GM18507 (cell line): ENCODE measurements at regions not wholly inside any gene's neighbourhood (a gene's known extent, or its start where the extent isn't known, plus 50 kb on each side); places are given as distances from the start of the nearest gene placed in this dataset.
"Not testable (repeated sequence)": the region's sequence is repeated elsewhere in the genome, so short reads cannot be mapped to it uniquely, and the experiment has no call there.

Source experiments
- DNase-seq: peaks from one replicate; pipeline ENCODE4 v3.0.0; 2011; ENCODE audit warnings: low read depth; ENCODE audit not compliant: insufficient read length; ENCODE audit errors: extremely low spot score
- FAIRE-seq: peaks from 2 replicates; lab custom pipeline; 2011; peaks lifted over from hg19 to GRCh38; lab: Jason Lieb, UNC

DNA sequence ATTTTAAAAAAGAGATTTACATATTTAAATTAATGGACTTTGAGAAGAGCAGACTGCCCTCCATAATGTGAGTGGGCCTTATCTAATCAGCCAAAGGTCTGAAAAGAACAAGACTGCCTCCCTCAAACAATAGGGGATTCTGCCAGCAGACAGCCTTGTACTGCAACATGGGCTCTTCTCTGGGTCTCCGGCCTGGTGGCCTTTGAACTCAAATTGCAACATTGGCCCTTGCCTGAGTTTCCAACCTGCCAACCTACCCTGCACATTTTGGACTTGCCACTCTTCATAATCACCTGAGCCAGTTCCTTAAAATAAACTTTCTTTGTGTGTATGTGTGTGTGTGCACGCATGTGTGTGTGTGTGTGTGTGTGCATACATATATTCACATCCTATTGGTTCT is 90.8 kb upstream of the OTUD4 start:
- no peak for DNase-seq
- FAIRE-seq: no peak

DNA sequence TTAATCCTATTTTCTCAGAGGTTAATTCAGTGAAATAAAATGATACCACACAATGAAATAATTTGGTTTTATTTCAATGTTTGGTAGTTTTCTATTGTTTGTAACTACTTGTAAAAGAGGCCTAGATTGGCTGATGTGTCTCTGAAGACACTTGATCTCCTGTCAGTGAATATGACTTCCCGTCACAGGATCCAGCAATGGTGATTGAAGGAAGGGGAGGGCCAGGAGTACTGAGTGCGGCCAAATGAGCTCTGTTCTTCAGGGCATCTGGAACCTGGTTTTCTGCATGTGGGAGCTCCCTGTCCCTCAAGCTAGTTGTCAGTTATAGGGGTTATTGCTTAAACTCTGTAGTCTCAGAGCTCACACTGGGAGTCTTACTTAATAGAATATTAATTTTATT is 86.5 kb upstream of the OTUD4 start:
- FAIRE-seq (no peak), DNase-seq (no peak)

DNA sequence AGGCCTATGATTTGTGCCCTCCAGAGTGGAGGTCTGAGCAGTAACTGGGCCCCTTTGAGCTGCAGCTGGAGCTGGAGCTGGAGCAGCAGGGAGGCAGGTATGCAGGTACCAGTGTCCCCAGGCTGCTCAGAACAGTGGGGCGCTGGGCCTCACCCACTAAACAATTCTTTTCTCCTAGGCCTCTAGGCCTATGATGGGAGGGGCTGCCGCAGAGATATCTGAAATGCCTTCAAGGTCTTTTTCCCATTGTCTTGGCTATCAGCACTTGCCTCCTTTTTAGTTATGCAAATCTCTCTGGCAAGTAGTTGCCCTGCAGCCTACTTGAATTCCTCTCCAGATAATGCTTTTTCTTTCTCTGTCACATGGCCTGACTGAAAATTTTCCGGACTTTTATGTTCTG is 79.7 kb upstream of the OTUD4 start:
- FAIRE-seq (no peak), DNase-seq (no peak)

DNA sequence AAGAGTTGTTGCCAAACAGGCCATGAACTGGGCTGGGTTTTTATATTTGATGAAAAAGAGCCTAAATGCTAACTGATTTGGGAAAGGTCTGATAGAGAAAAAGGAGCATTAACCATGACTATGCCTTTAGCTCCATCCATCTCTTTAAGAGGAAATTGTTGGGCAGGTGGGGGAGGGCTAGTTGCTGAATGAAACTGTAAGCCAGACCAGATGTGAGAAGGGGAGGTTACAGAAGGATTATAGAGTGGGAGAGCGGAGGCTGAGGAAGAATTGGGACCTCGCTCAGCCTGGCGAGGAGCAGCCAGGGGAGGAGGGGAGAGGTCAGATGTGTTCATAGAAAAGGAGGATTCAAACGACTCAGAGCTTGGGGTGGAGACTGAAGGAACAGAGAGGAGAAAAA is 74.9 kb upstream of the OTUD4 start:
- FAIRE-seq, DNase-seq: not testable (repeated sequence)

DNA sequence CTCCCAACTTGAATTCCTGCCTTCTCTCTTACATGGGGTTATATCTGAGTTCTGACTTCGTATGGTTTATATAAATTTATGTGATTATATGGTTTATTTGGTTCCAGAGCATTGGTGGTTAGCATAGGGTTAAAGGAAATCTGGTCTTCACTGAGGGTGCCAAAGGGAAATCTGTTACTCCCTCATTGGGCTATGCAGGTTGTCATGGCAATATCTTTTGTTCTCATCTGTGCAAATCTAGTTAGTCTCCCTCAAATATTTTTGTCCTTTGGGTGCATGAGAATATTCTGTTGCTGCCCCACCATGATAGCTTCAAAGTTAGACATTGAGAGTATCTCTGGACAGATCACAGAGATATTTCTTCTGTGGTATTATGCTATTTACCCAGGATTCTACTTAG is 71.8 kb upstream of the OTUD4 start:
- FAIRE-seq (no peak), DNase-seq (no peak)

DNA sequence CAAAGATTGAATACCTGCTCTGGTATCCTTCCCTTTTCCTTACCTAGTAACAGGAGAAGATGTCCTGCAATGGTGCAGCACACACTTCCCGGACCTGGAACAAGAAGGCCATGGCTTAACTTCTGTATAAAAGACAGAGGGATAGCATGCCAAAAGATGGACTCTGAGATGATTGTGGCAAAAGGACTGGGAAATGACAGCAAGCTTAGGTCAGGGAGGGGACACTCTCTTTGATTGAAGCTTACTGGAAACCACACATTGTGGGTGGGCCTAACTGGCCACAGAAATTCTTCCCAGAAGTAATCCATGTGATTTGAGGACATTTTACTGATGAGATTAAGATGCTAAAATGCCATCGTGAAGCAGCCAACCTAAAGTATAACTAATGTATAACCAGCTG is 71.0 kb upstream of the OTUD4 start:
- FAIRE-seq: no peak
- no peak for DNase-seq

DNA sequence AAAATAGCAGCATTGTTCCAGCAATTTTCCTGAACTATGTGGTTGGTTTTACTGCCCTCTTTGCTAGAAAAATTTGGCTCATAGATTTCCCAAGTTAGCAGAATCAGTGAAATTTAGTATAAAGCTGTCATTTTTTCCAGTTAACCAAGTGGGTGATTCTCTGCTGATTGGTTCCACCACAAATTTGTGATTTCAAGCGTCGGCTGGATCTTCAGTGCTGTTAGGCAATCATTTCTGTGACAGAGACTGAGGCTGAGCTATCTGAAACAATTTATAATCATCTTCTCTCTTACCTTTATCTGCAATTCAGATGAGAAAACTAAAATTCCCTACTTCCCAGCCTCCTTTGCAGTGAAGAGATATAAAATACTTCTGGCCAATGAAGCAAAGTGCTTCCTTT is 68.6 kb upstream of the OTUD4 start:
- FAIRE-seq (no peak), DNase-seq (no peak)

DNA sequence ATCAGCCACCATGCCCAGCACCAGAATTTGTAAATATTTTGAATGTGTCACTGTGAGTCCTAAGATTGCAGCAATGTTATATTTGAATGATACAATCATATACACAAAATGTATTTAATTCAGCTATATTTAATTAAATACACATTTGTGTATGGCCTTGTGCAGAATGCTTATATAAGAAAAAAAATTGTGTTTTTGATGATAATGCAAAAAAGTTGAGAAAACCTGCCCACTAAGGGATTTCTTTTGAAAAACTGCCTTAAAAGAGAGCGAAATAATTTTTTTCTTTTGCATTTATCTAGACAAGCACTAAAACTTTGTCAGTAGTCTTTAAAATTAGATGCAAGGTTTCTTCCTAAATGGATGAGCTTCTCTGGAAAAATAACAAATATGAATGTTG is 68.1 kb upstream of the OTUD4 start:
- FAIRE-seq (no peak), DNase-seq (no peak)

DNA sequence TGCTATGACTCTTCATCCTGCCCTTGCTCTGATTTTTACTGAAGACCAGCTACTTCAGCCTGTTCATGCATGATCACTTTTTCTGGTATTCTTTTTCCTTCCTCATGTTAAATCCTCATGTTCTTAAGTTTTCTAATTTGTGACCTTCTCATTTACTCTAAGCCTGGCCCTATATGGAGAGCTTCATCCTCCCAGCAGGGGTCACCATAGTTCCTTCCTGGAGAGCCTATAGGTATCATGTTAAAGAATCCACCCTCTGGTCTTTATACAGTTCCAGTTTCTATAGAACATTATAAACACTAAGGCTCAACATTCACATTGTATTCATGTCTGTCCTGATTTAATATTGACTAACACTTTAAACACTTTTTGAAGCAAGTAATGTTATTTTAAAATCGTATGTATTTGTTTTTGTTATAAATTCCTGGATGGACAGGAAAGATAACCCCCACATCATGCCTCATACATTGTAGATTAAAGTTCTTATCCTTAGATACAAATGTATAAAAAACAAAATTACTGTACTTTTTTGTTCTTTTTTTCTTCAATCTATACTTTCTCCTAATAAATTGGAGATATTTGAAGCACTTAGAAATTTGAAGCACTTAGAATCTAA is 53.8 kb upstream of the OTUD4 start:
- FAIRE-seq (peak; percentile 86), DNase-seq (peak; percentile 40)

DNA sequence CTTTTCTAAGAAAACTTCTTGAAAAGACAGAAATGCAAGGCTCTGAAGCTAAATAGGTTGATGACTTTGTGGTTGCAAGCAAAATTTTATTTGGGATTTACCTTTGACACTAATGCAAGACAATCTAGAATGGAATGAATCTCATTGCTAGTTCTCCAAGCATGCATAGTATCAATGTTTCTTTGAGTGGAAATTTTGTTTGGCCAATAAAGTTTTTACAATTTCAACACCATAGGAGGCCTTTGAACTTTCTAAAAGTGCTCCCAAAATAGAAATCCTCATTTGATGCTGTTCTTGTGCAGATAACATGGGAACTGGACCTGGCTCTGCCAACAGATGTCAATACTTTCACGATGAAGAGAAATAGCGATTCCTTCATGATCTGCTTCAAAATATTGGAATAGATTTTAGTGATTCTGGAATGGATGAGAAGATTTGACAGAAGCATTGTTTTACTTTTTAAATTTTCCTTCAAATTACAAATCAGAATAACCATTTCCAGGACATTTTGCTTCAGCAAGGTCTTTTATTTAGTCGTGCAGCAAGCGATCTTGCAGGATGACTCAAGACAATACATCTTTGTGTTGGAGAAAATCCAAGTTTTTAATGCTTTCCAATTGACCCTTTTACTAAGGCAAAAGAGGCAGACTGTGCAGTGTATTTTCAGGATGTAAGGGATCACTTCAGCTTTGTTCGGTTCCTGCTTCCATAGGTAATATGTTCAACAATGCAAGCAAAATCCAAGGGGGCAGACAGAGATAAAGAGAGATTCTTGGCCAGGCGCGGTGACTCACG is 51.7 kb upstream of the OTUD4 start:
- DNase-seq (no peak), FAIRE-seq (no peak)

DNA sequence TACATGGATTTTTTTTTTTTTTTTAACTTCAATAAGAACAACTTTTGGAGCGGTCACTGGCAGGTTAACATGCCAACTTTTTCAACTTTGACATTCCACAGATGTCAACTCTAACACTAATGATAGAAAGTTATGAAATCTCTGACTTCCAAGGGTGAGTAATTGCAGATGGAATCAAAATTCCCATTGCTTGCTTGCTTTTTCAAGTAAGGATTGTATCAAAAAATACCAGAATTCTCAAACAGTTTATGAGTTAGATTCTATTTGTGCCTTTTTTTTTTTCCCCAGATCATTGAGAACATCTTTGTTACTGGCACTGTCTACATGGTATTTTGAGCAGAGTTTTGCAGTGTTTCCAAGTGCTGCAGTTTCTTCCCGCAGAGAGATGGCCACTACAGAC is 50.3 kb upstream of the OTUD4 start:
- FAIRE-seq (no peak), DNase-seq (no peak)
